GM12873 (cell line): ENCODE measurements at regions not wholly inside any gene's neighbourhood (a gene's known extent, or its start where the extent isn't known, plus 50 kb on each side); places are given as distances from the start of the nearest gene placed in this dataset.

Source experiments
- CTCF ChIP-seq: IDR thresholded peaks from 2 replicates; pipeline ENCODE4 v1.5.1; 2012; ENCODE audit warnings: low read depth, mild to moderate bottlenecking, moderate library complexity, low read length, control low read depth; ENCODE audit not compliant: insufficient read depth; ENCODE audit errors: missing control alignments

- no peak for TF ChIP-seq CTCF
Measured at GRCh38 chrX:40439625-40440532, 140.9 kb upstream of the ATP6AP2 start.

- TF ChIP-seq CTCF: no peak
Measured at GRCh38 chrX:40437348-40437747, 143.4 kb upstream of the ATP6AP2 start.

DNA sequence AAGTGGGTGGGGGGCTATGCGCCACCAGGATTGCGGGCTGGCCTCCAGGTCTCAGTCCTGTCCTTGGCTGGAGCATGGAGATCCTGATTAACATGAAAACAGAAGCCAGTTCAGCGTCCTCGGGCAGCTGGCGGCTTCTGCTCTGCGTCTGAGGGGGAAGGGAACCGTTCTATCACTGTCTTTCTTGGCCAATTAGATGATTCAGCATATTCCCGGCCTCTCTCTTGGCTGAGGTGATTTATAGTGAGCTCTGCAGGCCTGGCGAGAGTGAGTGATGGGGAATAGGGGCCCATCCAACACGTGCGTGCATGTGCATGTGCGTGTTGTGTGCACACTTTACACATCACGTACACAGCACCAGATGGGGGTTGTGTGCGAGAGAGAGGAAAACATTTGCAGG, 145.8 kb upstream of the ATP6AP2 start:
- no peak for TF ChIP-seq CTCF

DNA sequence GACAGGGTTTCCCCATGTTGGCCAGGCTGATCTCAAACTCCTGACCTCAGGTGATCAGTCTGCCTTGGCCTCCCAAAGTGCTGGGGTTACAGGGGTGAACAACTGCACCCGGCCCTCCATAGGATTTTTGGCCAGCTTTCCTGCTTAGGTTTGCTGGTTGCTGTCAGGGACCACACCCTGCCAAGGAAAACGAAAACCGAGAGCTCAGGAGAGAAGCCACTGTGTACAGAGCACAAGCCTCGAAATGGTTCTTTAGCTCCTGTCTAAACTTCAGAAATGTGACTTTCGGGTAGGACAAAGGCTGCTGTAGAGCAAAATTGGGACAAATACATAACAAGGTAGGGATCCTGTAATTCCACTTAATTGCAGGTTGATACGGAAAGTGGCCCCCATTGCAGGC, 146.3 kb upstream of the ATP6AP2 start:
- no peak for TF ChIP-seq CTCF

DNA sequence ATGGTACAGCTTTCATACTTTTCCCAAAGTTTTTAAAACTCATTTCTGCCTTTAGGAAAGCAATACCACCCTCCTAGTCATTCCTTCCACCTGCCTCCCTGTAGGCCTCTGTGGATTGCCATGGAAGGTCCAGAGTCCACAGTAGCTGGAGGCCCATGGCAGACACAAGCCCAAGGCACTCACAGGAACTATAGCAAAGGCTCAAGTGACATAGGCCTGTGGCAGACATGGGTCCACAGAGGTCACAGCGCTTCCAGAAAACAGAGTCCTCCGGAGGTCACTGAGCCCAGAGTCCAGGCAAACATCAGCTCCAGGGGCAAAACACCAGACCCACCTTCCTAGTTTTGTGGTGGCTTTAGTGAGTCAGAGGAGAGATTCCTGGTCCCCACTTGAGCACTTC, 147.6 kb upstream of the ATP6AP2 start:
- no peak for TF ChIP-seq CTCF

DNA sequence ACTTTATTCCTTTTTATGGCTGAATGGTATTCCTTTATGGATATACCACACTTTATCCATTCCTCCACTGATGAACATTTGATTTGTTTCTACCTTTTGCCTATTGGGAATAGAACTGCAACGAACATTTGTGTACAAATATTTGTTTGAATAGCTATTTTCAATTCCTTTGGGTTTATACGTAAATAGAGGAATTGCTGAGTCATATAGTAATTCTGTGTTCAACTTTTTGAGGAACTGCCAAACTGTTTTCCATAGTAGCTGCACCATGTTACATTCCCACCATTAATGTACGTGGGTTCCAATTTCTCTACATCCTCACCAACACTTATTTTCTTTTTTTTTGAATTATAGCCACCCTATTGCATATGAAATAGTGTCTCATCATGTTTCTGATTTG, 156.5 kb upstream of the ATP6AP2 start:
- TF ChIP-seq CTCF: no peak

DNA sequence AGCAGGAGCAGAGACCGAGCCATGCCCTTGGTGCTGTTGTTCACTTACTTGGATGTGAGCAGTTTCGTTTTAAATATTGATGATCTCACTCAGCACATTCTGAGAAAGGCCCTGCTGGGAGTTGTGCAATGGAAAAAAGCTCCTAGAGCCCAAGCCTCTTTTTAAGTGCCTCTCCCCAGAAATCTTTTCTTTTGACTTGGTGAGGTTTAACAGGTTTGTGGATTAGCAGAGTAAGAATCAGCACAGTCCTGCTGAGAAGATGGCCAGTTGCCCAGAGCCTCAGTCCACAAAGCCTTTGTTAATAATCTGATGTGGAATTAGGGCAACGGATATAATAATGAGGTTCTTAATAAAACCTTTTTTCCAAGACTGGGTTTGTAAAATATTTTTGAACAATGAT, 157.5 kb upstream of the ATP6AP2 start:
- TF ChIP-seq CTCF: no peak

DNA sequence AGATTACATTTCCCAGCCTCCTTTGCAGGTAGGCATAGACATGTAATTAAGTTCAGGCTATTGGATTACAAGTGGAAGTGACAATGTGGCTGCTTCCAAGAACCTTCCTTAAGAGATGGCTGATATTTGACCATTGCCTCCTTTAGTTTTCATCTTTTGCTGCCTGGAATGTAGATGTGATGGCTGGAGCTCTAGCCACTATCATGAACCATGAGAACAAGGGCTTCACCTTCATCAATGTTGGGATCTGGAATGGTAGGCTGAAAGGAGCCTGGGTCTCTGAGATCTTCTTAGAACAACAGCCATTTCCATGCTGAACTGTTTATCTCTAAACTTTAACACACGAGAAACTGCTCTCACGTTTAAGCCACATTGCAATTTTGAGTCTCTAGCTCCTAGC, 158.7 kb upstream of the ATP6AP2 start:
- TF ChIP-seq CTCF: no peak
